HFFc6 (cell line): ENCODE measurements at regions not wholly inside any gene's neighbourhood (a gene's known extent, or its start where the extent isn't known, plus 50 kb on each side); places are given as distances from the start of the nearest gene placed in this dataset.

Experiments
- DNase-seq: peaks from one replicate; pipeline ENCODE4 v3.0.0-alpha.2; 2018
- H3K27ac Mint-ChIP-seq: 2 replicates; pipeline ENCODE4 v1.8.0; 2020; ENCODE audit warnings: mild to moderate bottlenecking, mixed read lengths
- H3K27me3 Mint-ChIP-seq: 2 replicates; pipeline ENCODE4 v1.8.0; 2021; ENCODE audit warnings: mild to moderate bottlenecking, moderate library complexity, mixed read lengths; ENCODE audit not compliant: insufficient read depth
- H3K36me3 Mint-ChIP-seq: 2 replicates; pipeline ENCODE4 v1.8.0; 2021; ENCODE audit warnings: low read depth, mixed read lengths
- H3K4me1 Mint-ChIP-seq: 2 replicates; pipeline ENCODE4 v1.8.0; 2020; ENCODE audit warnings: low read depth, mixed read lengths
- H3K4me3 Mint-ChIP-seq: 2 replicates; pipeline ENCODE4 v1.8.0; 2020; ENCODE audit warnings: mild to moderate bottlenecking, moderate library complexity, mixed read lengths
- H3K9me3 Mint-ChIP-seq: 2 replicates; pipeline ENCODE4 v1.8.0; 2020; ENCODE audit warnings: mild to moderate bottlenecking, mixed read lengths
- TF ChIP-seq, protein P1 (sequence below): fragments of 200-600 bp; sonication (generic); IDR thresholded peaks from 2 replicates; pipeline ENCODE4 v1.5.0; 2021; ENCODE audit warnings: antibody characterized with exemption, mild to moderate bottlenecking

DNA sequence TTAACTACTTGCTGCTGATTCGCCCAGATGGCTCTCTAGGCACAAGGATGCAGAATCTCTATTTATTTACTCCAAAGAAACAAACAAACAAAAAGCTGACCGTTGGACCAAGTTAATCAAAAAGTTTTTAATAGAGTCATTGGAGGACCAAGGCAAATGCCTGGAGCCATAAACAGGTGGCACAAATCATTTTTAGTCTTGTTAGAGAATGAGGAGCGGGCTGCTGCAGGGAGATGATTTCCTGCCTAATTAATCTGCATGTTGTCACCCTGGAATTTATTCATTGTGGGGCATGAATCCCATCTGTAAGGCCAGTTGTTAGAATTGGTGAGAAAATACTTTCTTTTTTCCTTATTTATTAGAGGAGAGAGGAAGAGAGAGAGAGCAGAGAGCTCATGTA is 147.4 kb upstream of the GATB start:
- peaks cover 18% of the 10 kb centered on the region for H3K4me1 Mint-ChIP-seq
- H3K4me3 Mint-ChIP-seq: no peak overlapping the region
- H3K36me3 Mint-ChIP-seq: peaks cover 15% of the 10 kb centered on the region
- no peak overlapping the region for H3K27ac Mint-ChIP-seq
- no peak for DNase-seq
- H3K9me3 Mint-ChIP-seq: peaks cover 4% of the 10 kb centered on the region
- H3K27me3 Mint-ChIP-seq: peaks cover 6% of the 10 kb centered on the region
- TF ChIP-seq, protein P1, sequence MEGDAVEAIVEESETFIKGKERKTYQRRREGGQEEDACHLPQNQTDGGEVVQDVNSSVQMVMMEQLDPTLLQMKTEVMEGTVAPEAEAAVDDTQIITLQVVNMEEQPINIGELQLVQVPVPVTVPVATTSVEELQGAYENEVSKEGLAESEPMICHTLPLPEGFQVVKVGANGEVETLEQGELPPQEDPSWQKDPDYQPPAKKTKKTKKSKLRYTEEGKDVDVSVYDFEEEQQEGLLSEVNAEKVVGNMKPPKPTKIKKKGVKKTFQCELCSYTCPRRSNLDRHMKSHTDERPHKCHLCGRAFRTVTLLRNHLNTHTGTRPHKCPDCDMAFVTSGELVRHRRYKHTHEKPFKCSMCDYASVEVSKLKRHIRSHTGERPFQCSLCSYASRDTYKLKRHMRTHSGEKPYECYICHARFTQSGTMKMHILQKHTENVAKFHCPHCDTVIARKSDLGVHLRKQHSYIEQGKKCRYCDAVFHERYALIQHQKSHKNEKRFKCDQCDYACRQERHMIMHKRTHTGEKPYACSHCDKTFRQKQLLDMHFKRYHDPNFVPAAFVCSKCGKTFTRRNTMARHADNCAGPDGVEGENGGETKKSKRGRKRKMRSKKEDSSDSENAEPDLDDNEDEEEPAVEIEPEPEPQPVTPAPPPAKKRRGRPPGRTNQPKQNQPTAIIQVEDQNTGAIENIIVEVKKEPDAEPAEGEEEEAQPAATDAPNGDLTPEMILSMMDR: no peak

DNA sequence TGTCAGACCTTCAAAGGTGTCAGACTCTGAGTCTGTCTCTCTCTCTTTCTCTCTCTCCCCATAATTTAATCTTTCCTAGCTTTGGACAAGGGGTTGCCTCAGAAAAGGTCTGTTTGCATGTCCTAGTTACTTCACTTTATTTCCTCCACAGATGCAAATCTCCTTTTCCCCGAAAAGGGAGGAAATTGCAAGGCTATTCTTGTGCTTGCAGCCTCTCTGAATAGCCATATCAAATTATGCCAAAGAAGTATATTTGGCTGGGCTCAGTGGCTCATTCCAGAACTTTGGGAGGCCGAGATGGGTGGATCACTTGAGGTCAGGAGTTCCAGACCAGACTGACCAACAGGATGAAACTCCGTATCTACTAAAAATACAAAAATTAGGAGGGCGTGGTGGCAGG is 145.6 kb upstream of the GATB start:
- no peak for DNase-seq
- peaks cover 24% of the 10 kb centered on the region for H3K4me1 Mint-ChIP-seq
- no peak overlapping the region for H3K27ac Mint-ChIP-seq
- TF ChIP-seq, protein P1: no peak
- peaks cover 17% of the 10 kb centered on the region for H3K9me3 Mint-ChIP-seq
- peaks cover 26% of the 10 kb centered on the region for H3K36me3 Mint-ChIP-seq
- H3K4me3 Mint-ChIP-seq: no peak overlapping the region
- peaks cover 6% of the 10 kb centered on the region; the same call in 1 of the 2 replicates for H3K27me3 Mint-ChIP-seq

DNA sequence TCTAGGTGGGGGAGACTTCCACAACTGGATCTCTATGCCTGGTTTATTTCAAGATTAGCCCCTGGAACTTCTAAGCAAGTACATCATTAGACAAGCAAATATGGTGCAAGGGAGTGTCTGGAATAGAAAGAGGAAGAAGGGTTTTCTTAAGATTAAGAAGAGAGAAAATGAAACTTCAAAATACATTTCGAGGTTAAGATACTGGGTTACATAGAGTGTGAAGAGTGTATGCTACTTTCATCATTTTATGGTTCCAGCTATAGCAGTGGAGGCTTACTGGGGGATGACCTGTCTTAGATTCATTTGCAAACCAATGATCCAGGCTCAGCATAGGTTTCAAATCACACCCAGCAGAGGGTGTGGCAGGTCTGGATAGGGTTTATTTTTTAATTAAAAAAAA is 144.4 kb upstream of the GATB start:
- TF ChIP-seq, protein P1: no peak
- Mint-ChIP-seq H3K27ac (no peak overlapping the region), H3K9me3 (peaks cover 19% of the 10 kb centered on the region), H3K4me3 (no peak overlapping the region), H3K4me1 (peaks cover 27% of the 10 kb centered on the region), H3K36me3 (peaks cover 28% of the 10 kb centered on the region), H3K27me3 (peaks cover 6% of the 10 kb centered on the region; the same call in 1 of the 2 replicates)
- no peak for DNase-seq

DNA sequence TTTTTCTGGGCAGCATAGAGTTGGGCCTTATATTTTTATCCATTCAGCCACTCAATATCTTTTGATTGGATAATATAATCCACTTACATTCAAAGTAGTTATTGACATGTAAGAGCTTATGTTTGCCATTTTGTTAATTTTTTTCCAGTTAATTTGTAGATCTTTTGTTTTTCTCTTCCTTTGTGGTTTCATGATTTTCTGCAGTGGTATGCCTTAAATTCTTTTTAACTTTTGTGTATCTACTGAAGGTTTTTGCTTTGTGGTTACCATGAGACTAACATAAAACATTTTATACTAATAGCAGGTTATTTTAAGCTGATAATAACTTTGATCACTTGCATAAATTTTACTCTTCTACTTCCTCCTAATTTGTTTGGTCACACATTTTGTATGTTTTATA is 140.8 kb upstream of the GATB start:
- H3K27ac Mint-ChIP-seq: peak overlapping the region; percentile 43; the same call in 1 of the 2 replicates
- peaks cover 6% of the 10 kb centered on the region for H3K27me3 Mint-ChIP-seq
- TF ChIP-seq, protein P1: no peak

DNA sequence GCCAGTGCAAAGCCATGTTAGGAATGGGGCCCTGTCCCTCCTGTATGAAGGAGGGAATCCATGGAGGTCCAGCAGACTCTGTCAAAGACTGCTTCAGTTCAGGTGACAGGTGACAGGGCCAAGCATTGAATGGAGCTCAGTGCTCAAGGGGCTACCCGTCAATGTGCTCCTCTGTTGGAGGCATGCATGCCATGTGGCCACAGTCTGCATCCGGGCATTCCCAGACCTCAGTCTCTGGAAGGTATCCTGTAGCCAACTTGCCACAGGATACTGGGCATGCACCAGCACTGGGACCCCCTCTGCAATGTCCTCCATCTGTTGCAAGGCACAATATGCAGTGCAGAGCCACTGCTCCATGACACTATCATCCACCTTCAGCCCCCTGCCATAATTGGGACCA is 136.1 kb upstream of the GATB start:
- Mint-ChIP-seq H3K27me3 (no peaks in the 10 kb centered on the region; the same call in none of the 2 replicates), H3K36me3 (peaks cover 5% of the 10 kb centered on the region), H3K4me1 (peaks cover 8% of the 10 kb centered on the region), H3K9me3 (peaks cover 3% of the 10 kb centered on the region; the same call in 1 of the 2 replicates), H3K27ac (no peak overlapping the region), H3K4me3 (no peak overlapping the region)
- no peak for DNase-seq
- TF ChIP-seq, protein P1: no peak

More for the DNA sequence above, 140.8 kb upstream of the GATB start:
- Mint-ChIP-seq H3K4me1 (peaks cover 16% of the 10 kb centered on the region), H3K9me3 (peaks cover 19% of the 10 kb centered on the region), H3K4me3 (no peak overlapping the region), H3K36me3 (peaks cover 31% of the 10 kb centered on the region)
- peak; percentile 20 for DNase-seq

DNA sequence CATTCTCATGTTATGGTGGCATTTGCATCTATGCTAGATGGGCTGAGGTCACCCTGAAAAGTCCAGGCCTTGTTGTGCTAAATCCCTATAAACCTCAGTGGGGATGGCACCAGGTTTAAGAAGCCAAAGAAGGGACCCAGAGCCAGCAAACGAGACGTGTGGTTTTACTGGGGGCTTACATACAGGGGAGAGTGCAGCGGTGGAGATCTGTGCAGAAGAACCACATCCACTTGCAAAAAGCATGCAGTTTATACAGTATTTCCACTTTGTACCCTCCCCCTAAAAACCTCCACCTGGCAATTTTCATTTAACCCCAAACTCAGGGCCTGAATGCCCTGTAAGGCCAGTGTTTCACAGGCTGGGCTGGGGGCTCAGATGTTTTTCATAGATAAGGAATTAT is 134.9 kb upstream of the GATB start:
- DNase-seq: no peak
- H3K4me3 Mint-ChIP-seq: no peak overlapping the region
- H3K4me1 Mint-ChIP-seq: no peaks in the 10 kb centered on the region
- H3K36me3 Mint-ChIP-seq: peaks cover 5% of the 10 kb centered on the region
- H3K9me3 Mint-ChIP-seq: no peaks in the 10 kb centered on the region
- TF ChIP-seq, protein P1: no peak
- H3K27ac Mint-ChIP-seq: no peak overlapping the region
- H3K27me3 Mint-ChIP-seq: no peaks in the 10 kb centered on the region; the same call in none of the 2 replicates
